ENCODE measurements at regions not wholly inside any gene's neighbourhood (a gene's known extent, or its start where the extent isn't known, plus 50 kb on each side); places are given as distances from the start of the nearest gene placed in this dataset.

DNA sequence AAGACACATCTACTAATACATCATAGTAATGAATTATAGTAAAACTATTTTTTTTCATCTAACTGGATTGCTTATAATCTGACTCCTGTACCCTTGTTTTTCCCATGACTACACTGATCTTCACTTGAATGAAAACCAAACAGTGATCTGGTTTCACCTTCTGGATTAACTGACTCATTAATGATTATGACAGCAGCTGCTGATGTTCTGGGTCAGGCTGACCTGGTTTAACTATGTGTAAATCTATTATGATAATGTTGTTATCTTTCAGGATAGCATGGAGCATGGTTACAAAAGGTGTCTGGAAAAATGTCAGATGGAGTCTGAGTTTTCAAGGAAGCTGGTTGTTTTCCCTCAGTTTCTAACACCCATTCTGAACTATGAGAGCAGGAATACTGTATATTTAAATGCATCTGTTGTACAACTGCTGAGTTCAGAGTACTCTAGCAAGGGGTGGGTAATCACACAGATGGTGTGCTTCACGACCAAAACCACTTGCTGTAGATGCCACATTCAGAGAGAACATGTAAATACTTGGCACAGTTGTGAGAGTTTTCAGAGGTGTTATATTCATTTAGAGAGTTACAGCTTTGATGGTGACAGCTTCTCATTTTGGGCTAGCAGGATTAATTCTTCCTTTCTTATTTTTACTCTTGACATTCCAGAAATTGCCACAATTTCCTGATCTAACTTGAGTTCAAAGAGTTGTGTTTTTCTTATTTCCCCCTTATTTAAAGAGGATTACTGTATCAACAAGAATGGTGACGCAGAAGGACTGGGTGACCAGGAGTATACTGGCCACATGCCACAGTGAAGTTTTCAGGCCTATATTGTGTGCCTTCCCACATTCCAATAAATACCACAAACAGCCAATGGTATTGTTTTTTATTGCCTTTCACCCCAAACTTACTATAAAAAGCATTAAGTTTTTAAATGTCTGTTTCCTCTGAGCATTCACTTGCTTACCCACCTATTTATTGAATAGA lies 249.7 kb upstream of the TET2 start:
- DNase-seq (ENCODE audit: low read depth in 3 of 3), result no peak

DNA sequence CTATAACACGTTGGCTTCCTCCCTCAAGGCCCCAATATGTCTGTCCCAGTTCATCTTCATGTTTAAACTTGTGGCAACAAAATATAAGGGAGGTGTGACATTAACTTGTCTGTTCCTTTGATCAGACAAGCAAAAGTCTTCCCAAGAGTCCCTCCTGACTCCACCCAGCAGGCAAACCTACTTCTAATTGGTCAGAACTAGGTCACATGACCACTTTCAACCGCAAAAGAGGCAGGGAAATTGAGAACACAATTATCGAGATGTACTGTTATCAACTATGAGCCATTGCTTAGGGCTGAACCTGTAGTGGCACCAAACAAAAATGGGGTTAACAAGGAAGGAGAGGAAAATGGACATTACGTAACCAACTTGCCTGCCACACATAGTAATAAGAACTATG lies 246.8 kb upstream of the TET2 start:
- no peak for DNase-seq (ENCODE audit: low read depth in 3 of 3)

DNA sequence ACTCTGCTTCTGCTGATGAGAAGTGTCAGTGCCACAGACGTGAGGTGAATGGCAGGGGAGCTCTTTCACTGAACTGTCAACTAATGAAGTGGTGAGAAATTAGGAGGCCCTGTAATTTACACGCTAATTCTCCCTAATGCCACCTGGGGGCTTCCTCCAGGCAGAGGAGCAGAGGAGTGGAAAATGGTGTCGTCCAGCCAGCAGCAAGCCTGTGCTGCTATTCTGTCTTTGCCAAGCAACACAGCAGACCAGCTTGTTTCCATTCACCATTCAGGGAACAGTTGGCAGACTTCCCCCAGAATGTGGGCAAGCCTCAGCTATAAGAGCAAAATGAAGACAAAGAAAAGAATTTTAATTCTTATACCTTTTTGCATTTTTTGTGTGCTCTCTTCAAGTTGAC lies 245.2 kb upstream of the TET2 start:
- DNase-seq (ENCODE audit: low read depth in 3 of 3), result no peak

- no peak for DNase-seq (ENCODE audit: low read depth in 3 of 3)
Measured at GRCh38 chr4:104901961-104902605, 244.6 kb upstream of the TET2 start.

GRCh38 chr4:104905065-104905464 lies 241.6 kb upstream of the TET2 start:
- no peak for DNase-seq (ENCODE audit: low read depth in 3 of 3)

DNA sequence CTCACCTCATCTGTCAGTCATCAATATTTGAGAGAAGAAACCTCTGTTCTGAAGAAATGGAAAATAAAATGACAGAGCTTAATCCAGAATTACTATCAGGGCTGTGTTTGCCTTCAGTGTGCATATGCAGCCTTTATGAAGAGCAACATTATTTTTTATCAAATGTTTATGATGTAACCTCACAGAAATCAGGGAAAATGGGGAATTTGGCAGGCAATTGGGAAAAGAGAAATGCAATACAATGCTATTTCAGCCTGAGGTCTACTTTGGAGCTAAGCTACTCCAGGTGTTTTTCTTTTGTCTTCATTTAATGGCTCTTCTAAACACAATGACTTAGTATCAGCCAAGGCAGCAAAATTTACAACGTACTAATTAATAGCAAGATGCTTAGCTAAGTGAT lies 241.1 kb upstream of the TET2 start:
- no peak for DNase-seq (ENCODE audit: low read depth in 3 of 3)

- DNase-seq (ENCODE audit: low read depth in 3 of 3), result no peak
Measured at GRCh38 chr4:104906276-104906675, 240.4 kb upstream of the TET2 start.

- DNase-seq (ENCODE audit: low read depth in 3 of 3), result no peak
Measured at GRCh38 chr4:104907074-104907649, 239.5 kb upstream of the TET2 start.

GRCh38 chr4:104907991-104908390 lies 238.7 kb upstream of the TET2 start:
- DNase-seq (ENCODE audit: low read depth in 3 of 3), result no peak

GRCh38 chr4:104909376-104909775 lies 237.3 kb upstream of the TET2 start:
- no peak for DNase-seq (ENCODE audit: low read depth in 3 of 3)

GRCh38 chr4:104912518-104912917 lies 234.2 kb upstream of the TET2 start:
- no peak for DNase-seq (ENCODE audit: low read depth in 3 of 3)

DNA sequence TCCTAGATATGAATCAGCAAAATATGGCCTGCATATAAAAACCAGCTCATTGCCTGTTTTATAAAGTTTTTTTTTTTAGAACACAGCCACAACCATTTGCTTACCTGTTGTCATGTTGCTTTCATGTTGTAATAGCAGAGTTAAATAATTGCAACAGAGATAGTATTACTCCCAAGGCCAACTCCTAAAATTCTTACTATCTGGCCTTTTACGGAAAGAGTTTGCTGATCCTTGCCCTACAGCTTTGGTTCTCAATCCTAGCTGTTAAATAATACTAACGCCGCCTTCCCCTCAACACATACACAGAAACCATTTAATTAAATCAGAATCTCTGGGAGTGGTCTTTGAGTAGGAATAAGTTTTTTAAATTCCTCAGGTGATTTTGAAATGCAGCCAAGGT lies 231.3 kb upstream of the TET2 start:
- DNase-seq (ENCODE audit: low read depth in 3 of 3), result no peak

GRCh38 chr4:104915864-104916263 lies 230.8 kb upstream of the TET2 start:
- no peak for DNase-seq (ENCODE audit: low read depth in 3 of 3)

- no peak for DNase-seq (ENCODE audit: low read depth in 3 of 3)
Measured at GRCh38 chr4:104919406-104919805, 227.3 kb upstream of the TET2 start.

DNA sequence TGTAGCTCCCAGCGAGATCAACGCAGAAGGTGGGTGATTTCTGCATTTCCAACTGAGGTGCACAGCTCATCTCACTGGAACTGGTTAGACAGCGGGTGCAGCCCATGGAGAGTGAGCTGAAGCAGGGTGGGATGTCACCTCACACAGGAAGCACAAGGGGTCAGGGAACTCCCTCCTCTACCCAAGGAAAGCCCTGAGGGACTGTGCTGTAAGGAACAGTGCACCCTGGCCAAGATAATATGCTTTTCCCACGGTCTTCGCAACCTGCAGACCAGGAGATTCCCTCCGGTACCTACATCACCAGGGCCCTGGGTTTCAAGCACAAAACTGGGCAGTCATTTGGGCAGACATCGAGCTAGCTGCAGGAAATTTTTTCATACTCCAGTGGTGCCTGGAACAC lies 216.4 kb upstream of the TET2 start:
- DNase-seq (ENCODE audit: low read depth in 3 of 3), result no peak

DNA sequence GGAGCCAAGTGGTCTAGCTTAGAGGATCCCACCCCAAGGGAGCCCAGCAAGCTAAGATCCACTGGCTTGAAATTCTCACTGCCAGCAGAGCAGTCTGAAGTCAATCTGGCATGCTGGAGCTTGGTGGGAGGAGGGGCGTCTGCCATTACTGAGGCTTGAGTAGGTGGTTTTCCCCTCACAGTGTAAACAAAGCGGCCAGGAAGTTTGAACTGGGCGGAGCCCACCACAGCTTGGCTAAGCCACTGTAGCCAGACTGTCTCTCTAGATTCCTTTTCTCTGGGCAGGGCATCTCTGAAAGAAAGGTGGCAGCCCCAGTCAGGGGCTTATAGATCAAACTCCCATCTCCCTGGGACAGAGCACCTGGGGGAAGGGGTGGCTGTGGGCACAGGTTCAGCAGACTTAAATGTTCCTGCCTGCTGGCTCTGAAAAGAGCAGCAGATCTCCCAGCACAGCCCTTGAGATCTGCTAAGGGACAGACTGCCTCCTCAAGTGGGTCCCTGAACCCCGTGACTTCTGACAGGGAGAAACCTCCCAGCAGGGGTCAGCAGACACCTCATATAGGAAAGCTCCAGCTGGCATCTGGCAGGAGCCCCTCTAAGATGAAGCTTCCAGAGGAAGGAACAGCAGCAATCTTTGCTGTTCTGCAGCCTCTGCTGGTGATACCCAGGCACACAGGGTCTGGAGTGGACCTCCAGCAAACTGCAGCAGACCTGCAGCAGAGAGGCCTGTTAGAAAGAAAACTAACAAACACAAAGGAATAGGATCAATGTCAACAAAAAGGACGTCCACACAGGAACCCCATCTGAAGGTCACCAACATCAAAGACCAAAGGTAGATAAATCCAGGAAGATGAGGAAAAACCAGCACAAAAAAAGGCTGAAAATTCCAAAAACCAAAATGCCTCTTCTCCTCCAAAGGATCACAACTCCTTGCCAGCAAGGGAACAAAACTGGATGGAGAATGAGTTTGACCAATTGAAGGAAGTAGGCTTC lies 215.6 kb upstream of the TET2 start:
- peak in 1 of 3 experiments; percentile 15 for DNase-seq (ENCODE audit: low read depth in 3 of 3)

- DNase-seq (ENCODE audit: low read depth in 3 of 3), result no peak
Measured at GRCh38 chr4:104938624-104939023, 208.1 kb upstream of the TET2 start.

GRCh38 chr4:104940927-104941326 lies 205.7 kb upstream of the TET2 start:
- DNase-seq (ENCODE audit: low read depth in 3 of 3), result no peak

DNA sequence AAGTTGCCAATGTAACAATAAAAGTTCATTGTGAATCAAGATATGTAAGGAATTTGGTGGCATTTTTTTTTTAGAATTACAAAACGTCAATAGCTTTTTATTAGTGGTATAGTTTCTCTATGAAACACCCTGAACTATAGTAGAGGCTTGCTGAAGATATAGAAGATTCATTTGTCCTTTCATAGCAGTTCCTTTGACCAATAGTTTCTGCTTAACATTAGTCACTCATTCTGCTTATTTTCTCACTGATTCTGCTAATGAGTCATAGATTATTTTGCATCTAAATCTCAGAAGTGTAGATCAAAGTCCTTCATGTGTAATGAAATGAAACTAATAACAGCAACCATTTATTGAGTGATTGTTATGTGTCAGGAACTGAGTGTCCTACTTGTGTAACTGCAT lies 205.0 kb upstream of the TET2 start:
- no peak for DNase-seq (ENCODE audit: low read depth in 3 of 3)

- DNase-seq (ENCODE audit: low read depth in 3 of 3), result no peak
Measured at GRCh38 chr4:104942990-104943743, 203.5 kb upstream of the TET2 start.

GRCh38 chr4:104944596-104944995 lies 202.1 kb upstream of the TET2 start:
- DNase-seq (ENCODE audit: low read depth in 3 of 3), result no peak

Measured in stimulated activated CD4-positive, alpha-beta T cell treated with anti-CD3 and anti-CD28 coated beads, TNF-alpha, amount 100 ng/mL, for 4 hours (primary cell).